Right cardiac atrium (tissue), 5 donors: ENCODE measurements at regions not wholly inside any gene's neighbourhood (a gene's known extent, or its start where the extent isn't known, plus 50 kb on each side); places are given as distances from the start of the nearest gene placed in this dataset.

ENCODE experiments used
- ATAC-seq, 2 donors: fragments of 200-7000 bp; cut with Tn5 transposase; one replicate each; pipeline versions ENCODE4 v1.8.0 to v1.9.1; 2020; ENCODE audit warnings: moderate library complexity in 2 of 2, mild to moderate bottlenecking in 1 of 2
- DNase-seq, 3 donors: peaks; one replicate each; pipeline ENCODE4 v3.0.0-alpha.2; 2020
- H3K27ac ChIP-seq: one replicate; pipeline ENCODE4 v1.5.1; 2013; ENCODE audit warnings: mild to moderate bottlenecking, low read length, control low read depth, moderate library complexity
- H3K27me3 ChIP-seq: one replicate; pipeline ENCODE4 v1.6.1; 2013; ENCODE audit not compliant: control insufficient read depth, insufficient read depth
- H3K4me1 ChIP-seq: one replicate; pipeline ENCODE4 v1.6.1; 2013; ENCODE audit warnings: low read length; ENCODE audit not compliant: control insufficient read depth, insufficient read depth
- H3K4me3 ChIP-seq: one replicate; pipeline ENCODE4 v1.5.1; 2013; ENCODE audit warnings: low read length, control low read depth
- H3K9me3 ChIP-seq: one replicate; pipeline ENCODE4 v1.6.1; 2013; ENCODE audit warnings: low read length; ENCODE audit not compliant: control insufficient read depth
- WGBS: extraction: QIAGEN DNeasy Blood & Tissue Kit; methylation state at CpG from one replicate; pipeline ENCODE4 v1.1.7; 2013; 5-methylcytosine and 5-hydroxymethylcytosine counted together
- intact Hi-C, 4 donors: fragments of 100-400 bp; cut with DNase I; formaldehyde crosslinking; loops; one replicate each; pipeline versions ENCODE4 v1.11.0 to v1.14.0; 2022 to 2023
- donor health status: healthy with polysubstance abuse.
- donor health status: DM: no; HTN: yes; CAD: no.
- donor health status: DM: no; HTN: no; CAD: no.
- donor health status: DM: no; HTN: yes; CAD: no; lungs with severe emphysema.
- donor health status: DM: yes; HTN: yes; CAD: no.

DNA sequence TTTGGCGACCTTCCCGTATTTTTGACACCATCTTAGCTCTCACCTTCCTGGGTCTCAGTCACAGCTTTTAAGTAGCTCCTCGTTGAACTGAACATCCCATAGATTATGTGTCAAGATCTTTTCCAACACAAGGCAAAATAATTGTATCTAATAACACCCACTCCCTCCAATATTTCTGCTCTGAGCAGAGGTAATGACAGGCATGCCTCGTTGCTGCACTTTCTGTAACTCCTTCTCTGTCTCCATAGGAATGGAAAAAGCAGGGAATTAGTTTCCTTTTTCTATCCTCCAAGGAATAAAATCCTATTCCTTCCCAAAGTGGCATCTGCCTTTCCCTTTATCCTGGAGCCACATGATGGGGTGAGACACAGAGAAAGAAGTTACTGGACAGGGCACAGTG, 174.0 kb upstream of the CDH20 start:
- WGBS = 64% methylated on average over 4 of the region's 4 CpGs
- Histone ChIP-seq H3K4me1 (no peaks in the 10 kb centered on the region), H3K27me3 (no peaks in the 10 kb centered on the region), H3K9me3 (no peaks in the 10 kb centered on the region), H3K4me3 (no peak overlapping the region), H3K27ac (no peak overlapping the region)
- no peak for ATAC-seq
- DNase-seq = no peak
- intact Hi-C loops = no loop called here

DNA sequence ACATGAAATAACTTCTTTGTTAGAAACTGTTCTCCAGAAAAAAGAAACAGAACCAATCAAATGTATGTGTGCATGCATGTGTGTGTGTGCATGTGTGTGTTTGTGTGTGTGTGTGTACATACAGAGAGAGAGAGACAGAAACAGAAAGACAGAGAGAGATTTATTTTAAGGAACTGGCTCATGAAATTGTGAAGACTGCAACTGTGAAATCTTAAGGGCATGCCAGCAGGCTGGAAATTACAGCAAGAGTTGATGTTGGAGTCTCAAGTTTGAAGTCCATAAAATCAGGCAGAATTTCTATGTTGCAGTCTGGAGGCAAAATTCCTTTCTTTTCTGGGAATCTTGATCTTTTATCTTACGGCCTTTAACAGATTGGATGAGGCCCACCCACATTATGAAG, 168.9 kb upstream of the CDH20 start:
- Histone ChIP-seq H3K27ac (no peak overlapping the region), H3K4me1 (no peaks in the 10 kb centered on the region), H3K27me3 (no peaks in the 10 kb centered on the region), H3K4me3 (no peak overlapping the region), H3K9me3 (no peaks in the 10 kb centered on the region)
- 57% methylated on average over 1 of the region's 1 CpG for WGBS
- DNase-seq (no peak), ATAC-seq (no peak)
- intact Hi-C loops = no loop called here

DNA sequence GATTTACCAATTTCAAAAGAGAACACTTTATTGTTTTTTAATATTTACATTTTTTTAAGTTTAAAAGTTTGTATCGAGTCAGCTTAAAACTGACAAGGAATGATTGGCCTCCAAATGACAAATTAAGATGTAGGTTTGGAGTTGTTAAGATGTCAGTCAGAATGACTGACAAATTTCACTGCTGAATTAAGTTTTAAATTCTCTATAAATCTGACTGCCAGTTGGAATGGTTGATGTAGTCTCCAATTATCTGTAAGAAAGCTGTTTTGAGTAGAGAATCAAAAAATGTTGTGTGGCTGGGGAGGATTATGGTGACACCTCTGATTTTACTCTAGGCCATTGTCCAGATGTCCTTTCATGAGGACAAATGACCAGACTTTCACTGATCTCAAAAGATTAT, 165.3 kb upstream of the CDH20 start:
- 82% methylated on average over 1 of the region's 1 CpG for WGBS

DNA sequence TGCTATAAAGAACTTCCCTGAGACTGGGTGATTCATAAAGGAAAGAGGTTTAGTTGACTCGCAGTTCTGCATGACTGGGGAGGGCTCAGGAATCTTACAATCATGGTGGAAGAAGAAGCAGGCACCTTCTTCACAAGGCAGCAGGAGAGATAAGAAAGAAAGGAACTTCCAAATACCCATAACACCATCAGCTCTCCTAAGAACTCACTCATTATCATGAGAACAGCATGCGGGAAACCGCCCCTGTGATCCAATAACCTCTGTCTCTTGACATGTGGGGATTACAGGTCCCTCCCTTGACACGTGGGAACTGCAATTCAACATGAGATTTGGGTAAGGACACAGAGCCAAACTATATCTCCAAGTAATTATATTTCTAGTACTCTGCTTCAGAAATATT, 163.8 kb upstream of the CDH20 start:
- Histone ChIP-seq H3K27me3 (no peaks in the 10 kb centered on the region), H3K27ac (no peak overlapping the region), H3K9me3 (no peaks in the 10 kb centered on the region), H3K4me3 (no peak overlapping the region), H3K4me1 (no peaks in the 10 kb centered on the region)
- DNase-seq (no peak), ATAC-seq (no peak)
- WGBS = 69% methylated on average over 4 of the region's 4 CpGs
- intact Hi-C loops = no loop called here

More for the DNA sequence above, 165.3 kb upstream of the CDH20 start:
- Histone ChIP-seq H3K4me1 (no peaks in the 10 kb centered on the region), H3K9me3 (no peaks in the 10 kb centered on the region), H3K27ac (no peak overlapping the region), H3K27me3 (no peaks in the 10 kb centered on the region), H3K4me3 (no peak overlapping the region)
- intact Hi-C loops = no loop called here
- no peak for DNase-seq
- ATAC-seq = no peak

DNA sequence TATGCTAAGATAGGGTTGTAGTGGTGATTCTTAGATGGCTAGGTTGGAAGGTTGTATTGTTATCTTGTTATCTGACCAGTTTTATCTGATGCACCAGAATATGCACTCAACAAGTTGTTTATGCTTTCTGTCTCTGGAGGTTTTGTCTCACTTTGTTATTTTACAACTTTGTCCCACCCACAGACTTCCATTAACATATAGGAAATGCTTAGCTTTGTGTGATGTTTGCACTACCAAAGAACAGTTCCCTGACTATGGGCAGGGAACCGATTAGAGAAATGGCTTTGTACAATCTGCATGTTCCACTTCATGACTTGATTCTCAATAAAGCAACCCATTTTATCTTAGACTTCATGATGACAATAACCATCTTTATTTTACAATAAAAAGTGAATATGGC, 160.6 kb upstream of the CDH20 start:
- no peak for ATAC-seq
- no peaks in the 10 kb centered on the region for H3K9me3 ChIP-seq
- intact Hi-C loops = no loop called here
- H3K4me3 ChIP-seq = no peak overlapping the region
- no peaks in the 10 kb centered on the region for H3K4me1 ChIP-seq
- DNase-seq = no peak
- no peaks in the 10 kb centered on the region for H3K27me3 ChIP-seq
- H3K27ac ChIP-seq = no peak overlapping the region
- WGBS = 79% methylated on average over 1 of the region's 1 CpG

DNA sequence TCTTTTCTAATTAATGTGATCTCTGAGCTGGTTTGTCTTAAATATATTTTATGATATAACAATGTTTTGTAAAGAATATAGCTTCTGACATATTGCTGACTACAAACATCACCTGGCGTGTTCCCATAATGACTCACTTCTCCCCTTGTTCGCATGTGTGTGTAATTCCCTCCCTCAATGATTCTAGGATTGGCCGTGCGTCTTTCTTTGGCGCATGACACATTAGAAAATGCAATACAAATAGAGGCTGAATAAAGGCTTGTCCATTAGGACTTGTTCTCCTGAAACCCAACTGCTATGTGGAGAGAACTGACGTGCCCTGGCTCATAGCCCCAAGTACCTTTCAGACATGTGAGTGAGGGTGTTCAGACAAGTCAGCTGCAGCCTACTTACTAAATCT, 159.7 kb upstream of the CDH20 start:
- no peaks in the 10 kb centered on the region for H3K4me1 ChIP-seq
- intact Hi-C loops = no loop called here
- H3K27me3 ChIP-seq = no peaks in the 10 kb centered on the region
- WGBS = 83% methylated on average over 6 of the region's 6 CpGs
- ATAC-seq (no peak), DNase-seq (no peak)
- no peak overlapping the region for H3K4me3 ChIP-seq
- H3K9me3 ChIP-seq = no peaks in the 10 kb centered on the region
- H3K27ac ChIP-seq = no peak overlapping the region

DNA sequence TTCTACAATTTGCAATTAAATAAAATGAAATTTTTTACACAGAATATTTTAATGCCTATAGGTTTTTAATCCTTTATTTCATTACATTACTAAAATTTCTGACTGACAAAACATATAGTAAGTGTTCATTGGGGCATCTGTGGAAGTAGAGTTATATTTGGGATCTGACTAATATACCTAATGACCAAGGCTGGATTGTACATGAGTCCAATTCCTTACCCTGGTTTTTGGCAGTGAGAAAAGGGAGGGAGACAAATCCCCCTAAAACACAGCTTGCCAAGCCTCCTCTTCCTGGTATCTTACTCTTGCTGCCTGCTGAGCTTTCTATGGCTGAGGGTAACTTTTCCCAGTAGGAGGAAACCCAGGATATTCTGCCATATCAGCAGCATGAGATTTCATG, 149.4 kb upstream of the CDH20 start:
- no peaks in the 10 kb centered on the region for H3K27me3 ChIP-seq
- H3K27ac ChIP-seq = no peak overlapping the region
- ATAC-seq = no peak
- no peaks in the 10 kb centered on the region for H3K4me1 ChIP-seq
- H3K4me3 ChIP-seq = no peak overlapping the region
- no peaks in the 10 kb centered on the region for H3K9me3 ChIP-seq
- DNase-seq = no peak
- intact Hi-C loops = no loop called here

DNA sequence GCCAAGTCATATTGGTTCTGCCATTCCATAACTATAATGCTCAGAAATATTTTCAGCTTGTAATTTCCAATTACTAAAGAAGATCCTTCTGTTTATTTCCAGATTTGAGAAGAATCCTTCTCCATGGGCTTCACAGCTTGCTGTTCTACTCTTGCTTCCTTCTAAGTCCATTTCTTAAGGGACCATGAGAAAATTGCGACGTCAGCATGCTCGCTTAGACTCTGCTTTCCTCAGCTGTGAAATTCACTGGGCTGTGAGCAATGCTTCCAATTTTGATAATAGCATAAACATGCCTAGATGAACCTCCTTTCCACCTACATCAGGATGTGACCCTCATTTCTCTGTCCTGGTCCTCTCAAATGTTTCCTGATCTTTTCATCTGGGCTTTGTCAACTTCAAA, 145.3 kb upstream of the CDH20 start:
- intact Hi-C loops = no loop called here
- H3K27me3 ChIP-seq = no peaks in the 10 kb centered on the region
- WGBS = 77% methylated on average over 3 of the region's 3 CpGs

DNA sequence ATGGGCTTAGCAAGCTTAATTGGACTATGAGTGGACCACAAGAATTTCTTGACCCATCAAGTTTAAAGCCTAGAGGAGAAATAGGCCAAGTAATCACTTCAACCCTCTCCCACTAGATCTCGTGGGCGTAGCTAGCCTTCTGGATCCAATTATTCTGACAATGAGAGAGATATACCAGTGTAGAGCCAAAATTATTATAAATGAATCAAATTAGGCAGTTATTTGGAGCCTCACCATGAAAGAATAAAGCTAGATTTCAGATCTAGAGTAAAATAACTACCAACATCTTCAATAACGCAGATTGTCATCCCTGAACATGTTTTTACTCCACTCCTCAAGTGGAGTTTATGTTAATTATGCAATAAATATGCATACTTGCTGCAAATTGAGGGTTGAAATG, 143.9 kb upstream of the CDH20 start:
- intact Hi-C loops = no loop called here
- no peak overlapping the region for H3K4me3 ChIP-seq
- WGBS = 80% methylated on average over 3 of the region's 3 CpGs
- no peak for DNase-seq
- no peaks in the 10 kb centered on the region for H3K9me3 ChIP-seq
- no peaks in the 10 kb centered on the region for H3K27me3 ChIP-seq
- ATAC-seq = no peak
- no peaks in the 10 kb centered on the region for H3K4me1 ChIP-seq
- no peak overlapping the region for H3K27ac ChIP-seq

More for the DNA sequence above, 145.3 kb upstream of the CDH20 start:
- H3K9me3 ChIP-seq = no peaks in the 10 kb centered on the region
- ATAC-seq (no peak), DNase-seq (no peak)
- H3K4me1 ChIP-seq = no peaks in the 10 kb centered on the region
- H3K27ac ChIP-seq = no peak overlapping the region
- H3K4me3 ChIP-seq = no peak overlapping the region

DNA sequence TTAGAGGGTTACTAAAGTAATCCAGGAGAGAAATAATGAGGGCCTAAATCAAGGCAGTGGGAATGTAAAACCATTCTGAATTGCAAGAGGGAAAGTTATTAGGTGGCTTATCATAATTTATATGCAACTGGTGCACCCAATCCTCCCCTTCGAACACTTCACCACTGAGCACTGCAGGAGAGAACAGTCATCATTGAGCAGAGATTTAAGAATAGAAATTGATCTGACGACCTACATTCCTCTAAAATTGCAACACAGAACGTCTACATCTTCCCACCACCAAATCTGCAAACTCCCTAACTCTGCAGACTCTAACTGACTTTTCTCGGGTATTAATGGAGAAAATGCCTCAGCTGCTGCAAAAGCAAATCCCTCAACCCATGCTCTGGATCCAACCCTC, 138.5 kb upstream of the CDH20 start:
- 78% methylated on average over 4 of the region's 4 CpGs for WGBS
- no peak overlapping the region for H3K4me3 ChIP-seq
- no peak for ATAC-seq

DNA sequence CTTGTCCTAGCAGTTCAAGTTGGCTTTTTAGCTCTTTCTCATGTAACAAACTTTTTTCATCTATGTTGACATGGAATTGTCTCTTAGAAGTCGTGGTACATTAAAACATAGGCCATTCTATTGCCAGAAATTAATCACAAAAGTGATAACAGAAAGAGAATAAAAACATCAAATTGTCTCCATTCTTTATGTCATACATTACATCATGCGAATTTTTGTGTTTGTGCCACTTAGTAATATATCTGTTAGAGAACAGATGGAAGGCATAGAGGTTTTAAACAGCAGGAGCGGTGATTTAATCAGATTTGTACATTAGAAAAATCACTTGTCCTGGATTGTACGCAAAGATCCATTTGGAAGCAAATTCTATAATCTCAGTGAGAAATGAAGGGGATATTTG, 136.5 kb upstream of the CDH20 start:
- no peak overlapping the region for H3K4me3 ChIP-seq
- no peaks in the 10 kb centered on the region for H3K9me3 ChIP-seq
- WGBS = 61% methylated on average over 4 of the region's 4 CpGs
- no peaks in the 10 kb centered on the region for H3K27me3 ChIP-seq
- no peak overlapping the region for H3K27ac ChIP-seq
- intact Hi-C loops = no loop called here
- DNase-seq (no peak), ATAC-seq (no peak)
- H3K4me1 ChIP-seq = no peaks in the 10 kb centered on the region

More for the DNA sequence above, 138.5 kb upstream of the CDH20 start:
- Histone ChIP-seq H3K27ac (no peak overlapping the region), H3K27me3 (no peaks in the 10 kb centered on the region), H3K4me1 (no peaks in the 10 kb centered on the region), H3K9me3 (no peaks in the 10 kb centered on the region)
- intact Hi-C loops = no loop called here
- no peak for DNase-seq

DNA sequence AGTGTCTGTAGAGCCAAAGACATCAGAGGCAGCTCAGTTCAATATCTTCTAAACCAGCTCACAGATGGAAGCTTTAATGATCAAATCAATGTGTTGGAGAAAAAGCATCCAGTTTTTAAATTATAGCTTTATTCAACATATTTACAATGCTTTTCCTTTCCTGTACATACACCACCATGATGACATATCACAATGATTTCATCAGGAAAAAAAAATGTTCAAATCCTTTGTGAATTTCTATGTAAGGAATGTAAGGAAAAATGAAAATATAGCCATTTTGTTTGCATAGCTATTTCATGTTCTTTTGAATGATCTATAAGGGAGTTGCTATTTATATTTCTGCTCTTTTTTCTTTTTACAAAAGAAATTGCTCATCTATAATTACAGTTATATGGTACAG, 134.7 kb upstream of the CDH20 start:
- H3K27ac ChIP-seq = no peak overlapping the region
- no peak for DNase-seq
- no peak overlapping the region for H3K4me3 ChIP-seq
- ATAC-seq = no peak
- H3K9me3 ChIP-seq = no peaks in the 10 kb centered on the region
- H3K4me1 ChIP-seq = no peaks in the 10 kb centered on the region
- intact Hi-C loops = no loop called here
- H3K27me3 ChIP-seq = no peaks in the 10 kb centered on the region
